Activated CD8-positive, alpha-beta T cell treated with anti-CD3 and anti-CD28 coated beads for 36 hours (primary cell): ENCODE measurements at regions not wholly inside any gene's neighbourhood (a gene's known extent, or its start where the extent isn't known, plus 50 kb on each side); places are given as distances from the start of the nearest gene placed in this dataset.
"Not testable (repeated sequence)": the region's sequence is repeated elsewhere in the genome, so short reads cannot be mapped to it uniquely, and the experiment has no call there.

ENCODE experiments used
- ATAC-seq: fragments of 200-7000 bp; cut with Tn5 transposase; one replicate; pipeline ENCODE4 v1.10.0; 2021; ENCODE audit warnings: mild to moderate bottlenecking, moderate library complexity
- CTCF ChIA-PET: fragments of 350-600 bp; sonication (Branson Sonifier 250); formaldehyde crosslinking; loops from one replicate; lab custom pipeline; 2021; ENCODE audit warnings: antibody characterized with exemption; lab: Charles Lee
- POLR2A ChIA-PET: fragments of 350-600 bp; sonication (Branson Sonifier 250); formaldehyde crosslinking; loops from one replicate; lab custom pipeline; 2021; ENCODE audit warnings: antibody characterized with exemption; lab: Charles Lee
- DNase-seq: peaks from one replicate; pipeline ENCODE4 v3.0.0-alpha.2; 2020
- H3K27ac Mint-ChIP-seq: one replicate; pipeline ENCODE4 v1.8.0; 2021; ENCODE audit warnings: mild to moderate bottlenecking, mixed read lengths
- H3K27me3 Mint-ChIP-seq: one replicate; pipeline ENCODE4 v1.8.0; 2021; ENCODE audit warnings: mixed read lengths
- H3K36me3 Mint-ChIP-seq: one replicate; pipeline ENCODE4 v1.8.0; 2021; ENCODE audit warnings: low read depth, mixed read lengths
- H3K4me1 Mint-ChIP-seq: one replicate; pipeline ENCODE4 v1.8.0; 2021; ENCODE audit warnings: low read depth, mixed read lengths
- H3K4me3 Mint-ChIP-seq: one replicate; pipeline ENCODE4 v1.8.0; 2021; ENCODE audit warnings: mild to moderate bottlenecking, moderate library complexity, mixed read lengths
- H3K9me3 Mint-ChIP-seq: one replicate; pipeline ENCODE4 v1.8.0; 2021; ENCODE audit warnings: mixed read lengths
- intact Hi-C: fragments of 100-400 bp; cut with micrococcal nuclease; formaldehyde crosslinking; loops from one replicate; pipeline ENCODE4 v1.10.0; 2022
- TF ChIP-seq, protein P1 (sequence below): fragments of 200-600 bp; IDR thresholded peaks from one replicate; pipeline ENCODE4 v1.8.0; 2022; ENCODE audit warnings: antibody characterized with exemption, mild to moderate bottlenecking

DNA sequence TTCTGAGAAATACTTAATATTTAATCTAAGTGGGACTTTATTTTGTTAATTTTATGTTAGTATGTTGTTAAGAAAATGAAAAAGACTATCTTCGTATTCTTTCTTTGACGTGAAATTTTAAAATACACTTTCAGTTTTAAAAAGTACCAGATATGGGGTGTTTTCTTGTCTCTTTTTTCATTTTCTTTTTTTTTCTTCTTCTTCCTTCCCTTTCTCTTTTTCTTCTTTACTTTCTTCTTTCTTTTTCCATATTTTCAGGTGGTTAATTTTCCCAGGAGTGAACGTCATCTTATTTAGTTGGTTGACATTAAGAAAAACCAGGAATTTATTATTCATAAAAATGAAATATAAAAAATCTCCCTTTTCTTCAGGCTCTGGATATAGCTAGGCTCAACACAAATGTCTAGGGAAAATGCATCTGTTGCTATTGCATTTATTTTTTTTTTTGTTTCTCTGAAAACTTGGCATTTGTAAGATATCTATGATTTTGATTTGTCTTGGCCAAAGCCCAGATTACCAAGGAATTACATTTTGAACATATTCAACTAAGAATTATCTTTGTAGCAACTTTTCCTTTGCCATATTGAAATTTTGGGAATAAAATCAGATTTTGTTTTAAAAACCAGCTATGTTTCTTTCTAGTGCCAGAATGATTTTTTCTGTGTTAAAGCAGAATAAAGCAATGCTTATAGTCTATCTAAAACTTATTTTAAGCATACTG, 241.3 kb upstream of the FOXP2 start:
- Mint-ChIP-seq H3K36me3 (no peaks in the 10 kb centered on the region), H3K27me3 (no peaks in the 10 kb centered on the region), H3K27ac (no peak overlapping the region), H3K4me1 (no peaks in the 10 kb centered on the region), H3K9me3 (peaks cover 2% of the 10 kb centered on the region), H3K4me3 (no peak overlapping the region)
- CTCF ChIA-PET, result no interaction called here
- POLR2A ChIA-PET, result no interaction called here
- intact Hi-C loops, result no loop called here
- DNase-seq, result no peak
- TF ChIP-seq, protein P1, sequence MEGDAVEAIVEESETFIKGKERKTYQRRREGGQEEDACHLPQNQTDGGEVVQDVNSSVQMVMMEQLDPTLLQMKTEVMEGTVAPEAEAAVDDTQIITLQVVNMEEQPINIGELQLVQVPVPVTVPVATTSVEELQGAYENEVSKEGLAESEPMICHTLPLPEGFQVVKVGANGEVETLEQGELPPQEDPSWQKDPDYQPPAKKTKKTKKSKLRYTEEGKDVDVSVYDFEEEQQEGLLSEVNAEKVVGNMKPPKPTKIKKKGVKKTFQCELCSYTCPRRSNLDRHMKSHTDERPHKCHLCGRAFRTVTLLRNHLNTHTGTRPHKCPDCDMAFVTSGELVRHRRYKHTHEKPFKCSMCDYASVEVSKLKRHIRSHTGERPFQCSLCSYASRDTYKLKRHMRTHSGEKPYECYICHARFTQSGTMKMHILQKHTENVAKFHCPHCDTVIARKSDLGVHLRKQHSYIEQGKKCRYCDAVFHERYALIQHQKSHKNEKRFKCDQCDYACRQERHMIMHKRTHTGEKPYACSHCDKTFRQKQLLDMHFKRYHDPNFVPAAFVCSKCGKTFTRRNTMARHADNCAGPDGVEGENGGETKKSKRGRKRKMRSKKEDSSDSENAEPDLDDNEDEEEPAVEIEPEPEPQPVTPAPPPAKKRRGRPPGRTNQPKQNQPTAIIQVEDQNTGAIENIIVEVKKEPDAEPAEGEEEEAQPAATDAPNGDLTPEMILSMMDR, result no peak
- no peak for ATAC-seq

DNA sequence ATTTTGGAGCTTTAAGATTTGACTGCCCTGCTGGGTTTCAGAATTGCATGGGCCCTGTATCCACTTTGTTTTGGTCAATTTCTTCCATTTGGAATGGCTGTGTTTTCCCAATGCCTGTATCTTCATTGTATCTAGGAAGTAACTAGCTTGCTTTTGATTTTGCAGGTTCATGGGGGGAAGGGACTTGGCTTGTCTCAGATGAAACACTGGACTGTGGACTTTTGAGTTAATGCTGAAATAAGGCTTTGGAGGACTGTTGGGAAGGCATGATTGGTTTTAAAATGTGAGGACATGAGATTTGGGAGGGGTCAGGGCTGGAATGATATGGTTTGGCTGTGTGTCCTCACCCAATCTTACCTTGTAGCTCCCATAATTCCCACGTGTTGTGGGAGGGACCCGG, 245.2 kb upstream of the FOXP2 start:
- H3K27ac Mint-ChIP-seq, ATAC-seq, H3K27me3 Mint-ChIP-seq, POLR2A ChIA-PET, DNase-seq, H3K4me1 Mint-ChIP-seq, intact Hi-C loops, H3K36me3 Mint-ChIP-seq, H3K4me3 Mint-ChIP-seq, CTCF ChIA-PET, H3K9me3 Mint-ChIP-seq: not testable (repeated sequence)

DNA sequence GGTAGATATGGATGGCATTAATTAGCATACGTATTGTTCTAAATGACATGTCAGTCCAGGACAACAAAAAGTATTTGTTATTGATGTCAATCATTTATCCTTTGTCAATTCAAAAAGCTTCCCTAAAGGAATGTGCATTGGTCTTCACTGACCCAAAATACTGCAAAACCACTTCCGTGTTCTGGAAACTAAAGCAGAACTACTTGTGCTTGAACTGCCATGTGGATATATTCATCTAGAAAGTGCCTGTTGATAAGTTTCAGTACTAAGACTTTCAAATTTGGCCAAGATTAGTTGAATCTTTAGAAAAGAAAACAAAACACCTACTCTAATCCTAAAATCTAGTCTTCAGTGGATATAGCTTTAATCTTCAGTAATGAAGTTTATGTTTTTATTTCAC, 242.1 kb upstream of the PPP1R3A start:
- DNase-seq, result no peak
- TF ChIP-seq, protein P1, result no peak
- Mint-ChIP-seq H3K36me3 (no peaks in the 10 kb centered on the region), H3K4me3 (no peak overlapping the region), H3K27ac (no peak overlapping the region), H3K4me1 (no peaks in the 10 kb centered on the region), H3K9me3 (no peaks in the 10 kb centered on the region), H3K27me3 (no peaks in the 10 kb centered on the region)
- ATAC-seq, result no peak
- ChIA-PET POLR2A (no interaction called here), CTCF (no interaction called here)
- intact Hi-C loops, result no loop called here

DNA sequence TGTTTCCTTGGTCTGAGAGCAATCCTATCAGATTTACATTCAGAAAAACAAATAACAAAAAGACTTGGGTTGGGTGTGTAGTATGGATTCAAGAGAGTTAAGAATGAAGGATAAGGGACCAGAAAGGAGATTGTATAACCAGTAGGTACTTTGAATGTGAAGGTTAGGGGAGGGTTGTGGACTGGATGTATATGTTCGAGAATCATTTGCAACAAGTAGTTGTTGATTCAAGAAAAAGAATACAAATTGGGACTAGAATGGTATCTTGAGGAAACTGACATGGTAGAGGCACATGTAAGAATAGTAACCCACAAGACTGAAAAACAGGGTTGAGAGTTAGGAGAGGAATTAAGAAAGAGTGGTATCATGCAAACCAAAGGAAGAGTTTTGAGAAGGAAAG, 240.0 kb upstream of the PPP1R3A start:
- ChIA-PET CTCF (no interaction called here), POLR2A (no interaction called here)
- intact Hi-C loops, result no loop called here
- no peaks in the 10 kb centered on the region for H3K36me3 Mint-ChIP-seq
- H3K27me3 Mint-ChIP-seq, result no peaks in the 10 kb centered on the region
- no peak for DNase-seq
- no peaks in the 10 kb centered on the region for H3K9me3 Mint-ChIP-seq
- TF ChIP-seq, protein P1, result no peak
- H3K27ac Mint-ChIP-seq, result no peak overlapping the region
- no peaks in the 10 kb centered on the region for H3K4me1 Mint-ChIP-seq
- ATAC-seq, result no peak
- H3K4me3 Mint-ChIP-seq, result no peak overlapping the region

DNA sequence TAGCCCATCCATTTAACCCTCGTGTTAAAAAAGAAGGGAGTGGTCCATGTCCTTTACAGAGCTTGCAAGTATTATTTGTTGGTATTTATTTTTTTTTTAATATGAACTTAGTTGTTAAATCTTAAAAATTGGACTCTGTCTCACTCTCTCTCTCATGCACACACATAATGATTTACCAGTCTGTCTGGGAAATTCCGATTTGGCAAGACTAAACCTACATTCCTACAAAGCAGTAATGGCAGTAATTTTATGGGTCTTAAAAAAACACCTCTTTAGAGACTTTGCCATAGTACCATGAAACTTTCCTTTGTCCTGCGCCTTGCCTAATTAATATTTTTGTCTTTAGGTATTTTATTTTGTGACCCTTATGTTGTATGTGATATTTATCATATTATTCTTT, 239.5 kb upstream of the PPP1R3A start:
- H3K36me3 Mint-ChIP-seq, result no peaks in the 10 kb centered on the region
- H3K27ac Mint-ChIP-seq, result no peak overlapping the region
- TF ChIP-seq, protein P1, result no peak
- H3K27me3 Mint-ChIP-seq, result no peaks in the 10 kb centered on the region
- ChIA-PET POLR2A (no interaction called here), CTCF (no interaction called here)
- H3K9me3 Mint-ChIP-seq, result no peaks in the 10 kb centered on the region
- ATAC-seq, result no peak
- H3K4me1 Mint-ChIP-seq, result no peaks in the 10 kb centered on the region
- H3K4me3 Mint-ChIP-seq, result no peak overlapping the region
- no peak for DNase-seq
- intact Hi-C loops, result no loop called here
